Mesenchymal stem cell (in vitro differentiated cells and primary cell): ENCODE measurements at regions not wholly inside any gene's neighbourhood (a gene's known extent, or its start where the extent isn't known, plus 50 kb on each side); places are given as distances from the start of the nearest gene placed in this dataset.
A peak's percentile ranks its signal among the peaks of the same experiment; 100 is the strongest.

Experiments
- DNase-seq: peaks from one replicate; pipeline ENCODE4 v3.0.0-alpha.2; 2013
- H2AFZ ChIP-seq: one replicate; pipeline ENCODE4 v1.6.1; 2013; ENCODE audit warnings: low read depth, mild to moderate bottlenecking, control low read depth, inconsistent platforms, low read length, moderate library complexity
- H2AK5ac ChIP-seq: 2 replicates; pipeline ENCODE4 v1.6.1; 2013; ENCODE audit warnings: low read length, moderate library complexity, mild to moderate bottlenecking, inconsistent platforms; ENCODE audit not compliant: severe bottlenecking
- H2BK120ac ChIP-seq: one replicate; pipeline ENCODE4 v1.6.1; 2013; ENCODE audit warnings: low read depth, mild to moderate bottlenecking, inconsistent platforms, low read length, moderate library complexity
- H2BK12ac ChIP-seq, 2 experiments: one replicate each; pipeline ENCODE4 v1.6.1; 2013; ENCODE audit warnings: inconsistent platforms in 2 of 2, low read length in 2 of 2, mild to moderate bottlenecking in 2 of 2, moderate library complexity in 2 of 2, control low read depth in 1 of 2
- H2BK15ac ChIP-seq: one replicate; pipeline ENCODE4 v1.6.1; 2013; ENCODE audit warnings: mild to moderate bottlenecking, low read depth, inconsistent platforms; ENCODE audit not compliant: poor library complexity, severe bottlenecking
- H2BK5ac ChIP-seq: 2 replicates; pipeline ENCODE4 v1.6.1; 2013; ENCODE audit warnings: low read depth, mild to moderate bottlenecking, low read length, control low read depth, inconsistent platforms; ENCODE audit not compliant: poor library complexity, severe bottlenecking
- H3K14ac ChIP-seq, 2 experiments: one replicate each; pipeline ENCODE4 v1.6.1; 2013; ENCODE audit warnings: inconsistent platforms in 2 of 2, low read length in 2 of 2, control low read depth in 1 of 2, mild to moderate bottlenecking in 1 of 2, moderate library complexity in 1 of 2
- H3K18ac ChIP-seq, 2 experiments: one replicate each; pipeline ENCODE4 v1.6.1; 2013; ENCODE audit warnings: inconsistent platforms in 2 of 2, low read length in 2 of 2, control low read depth in 1 of 2, low read depth in 1 of 2, mild to moderate bottlenecking in 1 of 2
- H3K23ac ChIP-seq, 2 experiments: one replicate each; pipeline ENCODE4 v1.6.1; 2013; ENCODE audit warnings: inconsistent platforms in 2 of 2, low read length in 2 of 2, mild to moderate bottlenecking in 2 of 2, moderate library complexity in 2 of 2, control low read depth in 1 of 2
- H3K27ac ChIP-seq: 2 replicates; pipeline ENCODE4 v1.5.1; 2013; ENCODE audit warnings: mild to moderate bottlenecking, moderate library complexity, low read length, control low read depth, inconsistent platforms; ENCODE audit not compliant: poor library complexity, severe bottlenecking
- H3K27me3 ChIP-seq, 2 experiments: 2 replicates each; pipeline versions ENCODE4 v1.6.1 to v1.7.0; 2013; ENCODE audit warnings: low read length in 2 of 2, mild to moderate bottlenecking in 2 of 2, moderate library complexity in 2 of 2, control low read depth in 1 of 2, inconsistent platforms in 1 of 2; ENCODE audit not compliant: control insufficient read depth in 1 of 2, insufficient read depth in 1 of 2
- H3K36me3 ChIP-seq, 2 experiments: 2 replicates each; pipeline versions ENCODE4 v1.6.1 to v1.7.0; 2013; ENCODE audit warnings: low read length in 2 of 2, control low read depth in 1 of 2, inconsistent platforms in 1 of 2, low read depth in 1 of 2, mild to moderate bottlenecking in 1 of 2; ENCODE audit not compliant: insufficient read depth in 2 of 2, control insufficient read depth in 1 of 2
- H3K4ac ChIP-seq, 2 experiments: one replicate each; pipeline ENCODE4 v1.6.1; 2013; ENCODE audit warnings: inconsistent platforms in 2 of 2, low read length in 2 of 2, mild to moderate bottlenecking in 2 of 2, moderate library complexity in 2 of 2, control low read depth in 1 of 2, low read depth in 1 of 2
- H3K4me1 ChIP-seq: 2 replicates; pipeline ENCODE4 v1.6.1; 2013; ENCODE audit warnings: low read depth, low read length, control low read depth; ENCODE audit not compliant: control insufficient read depth, insufficient read depth
- H3K4me2 ChIP-seq: 2 replicates; pipeline ENCODE4 v1.6.1; 2013; ENCODE audit warnings: low read length, mild to moderate bottlenecking, inconsistent platforms; ENCODE audit not compliant: poor library complexity, severe bottlenecking
- H3K4me3 ChIP-seq, 2 experiments: 2 replicates each; pipeline versions ENCODE4 v1.5.1 to v1.7.0; 2013; ENCODE audit warnings: low read length in 2 of 2, mild to moderate bottlenecking in 2 of 2, control low read depth in 1 of 2, low read depth in 1 of 2; ENCODE audit not compliant: insufficient read depth in 1 of 2
- H3K79me1 ChIP-seq: replicated peaks from 2 replicates; pipeline ENCODE4 v1.6.1; 2013; ENCODE audit warnings: mild to moderate bottlenecking, control low read depth, low read length, inconsistent platforms; ENCODE audit not compliant: poor library complexity, severe bottlenecking
- H3K9ac ChIP-seq: 2 replicates; pipeline ENCODE4 v1.7.0; 2013; ENCODE audit warnings: mild to moderate bottlenecking, low read length, moderate library complexity
- H3K9me3 ChIP-seq: 2 replicates; pipeline ENCODE4 v1.7.0; 2013; ENCODE audit warnings: mild to moderate bottlenecking, low read length; ENCODE audit not compliant: control insufficient read depth
- H4K8ac ChIP-seq: one replicate; pipeline ENCODE4 v1.6.1; 2013; ENCODE audit warnings: inconsistent platforms, mild to moderate bottlenecking, low read length, moderate library complexity
- H4K91ac ChIP-seq: one replicate; pipeline ENCODE4 v1.6.1; 2013; ENCODE audit warnings: mild to moderate bottlenecking, low read length, inconsistent platforms
- WGBS: methylation state at CpG from one replicate; pipeline ENCODE4 v1.1.7; 2013; ENCODE audit warnings: mixed read lengths; 5-methylcytosine and 5-hydroxymethylcytosine counted together

DNA sequence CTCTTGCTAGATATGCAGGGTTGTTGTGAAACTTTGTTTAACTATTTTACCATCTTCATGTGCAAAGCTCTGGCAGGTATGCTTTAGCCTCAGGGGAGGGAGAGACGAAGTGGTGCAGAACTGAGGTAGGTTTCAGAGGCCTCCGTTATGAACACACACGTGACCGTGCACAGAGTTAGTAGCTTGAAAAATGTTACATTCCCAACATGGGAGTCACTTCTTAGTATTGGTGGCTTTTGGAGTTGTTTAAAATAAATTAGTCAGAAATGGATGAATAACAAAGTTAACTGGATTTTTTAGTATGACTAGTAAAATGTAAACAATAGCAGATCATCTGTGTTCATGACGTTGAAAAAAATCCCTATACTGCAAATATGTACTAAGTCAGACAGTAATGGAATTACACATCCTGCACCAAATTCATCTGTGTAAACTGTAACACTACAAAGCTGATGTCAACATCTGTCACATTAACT lies 279.6 kb downstream of the KLF13 start:
- no peak overlapping the region for H2BK5ac ChIP-seq
- no peak overlapping the region for H2AFZ ChIP-seq
- peaks cover 2% of the 10 kb centered on the region for H3K4me1 ChIP-seq
- H3K9me3 ChIP-seq = no peaks in the 10 kb centered on the region
- 52% methylated on average over 5 of the region's 5 CpGs for WGBS
- no peaks in the 10 kb centered on the region for H3K27me3 ChIP-seq
- no peak overlapping the region for H3K9ac ChIP-seq
- H3K23ac ChIP-seq = no peak overlapping the region
- no peak overlapping the region for H4K91ac ChIP-seq
- no peak overlapping the region for H2AK5ac ChIP-seq
- H4K8ac ChIP-seq = no peak overlapping the region
- DNase-seq = peak; percentile 29
- no peak overlapping the region for H3K18ac ChIP-seq
- H2BK120ac ChIP-seq = no peak overlapping the region
- H2BK15ac ChIP-seq = no peak overlapping the region
- no peak overlapping the region for H3K14ac ChIP-seq
- no peaks in the 10 kb centered on the region for H3K79me1 ChIP-seq
- no peaks in the 10 kb centered on the region for H3K36me3 ChIP-seq
- H3K4me3 ChIP-seq = no peak overlapping the region
- H3K4me2 ChIP-seq = no peak overlapping the region
- H3K27ac ChIP-seq = no peak overlapping the region
- H3K4ac ChIP-seq = no peak overlapping the region
- no peak overlapping the region for H2BK12ac ChIP-seq

DNA sequence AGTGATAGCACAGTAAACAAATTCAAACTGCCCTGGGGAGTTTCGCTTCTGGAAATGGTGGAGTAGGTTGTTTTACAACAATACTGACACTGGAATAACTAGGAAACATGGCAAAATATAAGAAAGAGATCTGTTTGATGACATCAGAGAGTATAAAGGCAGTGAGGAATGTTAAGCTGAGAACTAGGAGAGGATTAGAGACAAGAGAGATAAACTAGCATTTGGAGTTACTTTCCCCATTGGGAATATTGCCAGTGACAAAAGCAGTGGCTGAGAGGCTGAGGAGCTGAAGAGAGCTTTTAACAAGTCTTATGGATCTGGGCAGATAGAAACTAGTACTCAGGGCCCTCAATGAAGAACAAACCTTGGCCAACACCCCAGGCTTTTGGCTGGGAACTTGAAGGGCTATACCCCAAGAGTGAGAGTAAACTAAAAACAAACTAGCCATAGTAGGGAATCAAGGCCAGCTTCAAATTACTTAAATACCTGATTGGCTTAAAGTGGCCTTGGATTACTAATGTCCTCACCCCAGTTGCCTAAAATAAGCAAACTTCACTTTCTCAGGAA lies 280.4 kb downstream of the KLF13 start:
- 72% methylated on average over 1 of the region's 1 CpG for WGBS
- no peaks in the 10 kb centered on the region for H3K79me1 ChIP-seq

DNA sequence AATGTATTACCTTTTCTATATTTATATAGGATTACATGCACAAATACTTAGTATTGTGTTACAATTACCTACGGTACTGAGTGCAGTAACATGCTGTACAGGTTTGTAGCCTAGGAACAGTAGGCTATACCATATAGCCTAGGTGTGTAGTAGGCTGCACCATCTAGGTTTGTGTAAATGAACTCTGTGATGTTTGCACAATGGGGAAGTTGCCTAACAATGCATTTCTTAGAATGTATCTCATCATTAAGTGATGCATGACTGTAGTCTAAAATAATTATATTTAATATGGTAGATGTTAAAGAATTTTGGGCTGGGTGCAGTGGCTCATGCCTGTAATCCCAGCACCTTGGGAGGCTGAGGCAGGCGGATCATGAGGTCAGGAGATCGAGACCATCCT lies 281.0 kb downstream of the KLF13 start:
- H3K79me1 ChIP-seq = no peaks in the 10 kb centered on the region
- H3K9me3 ChIP-seq = no peaks in the 10 kb centered on the region
- no peak overlapping the region for H3K23ac ChIP-seq
- H2AK5ac ChIP-seq = no peak overlapping the region
- no peak overlapping the region for H2AFZ ChIP-seq
- no peak overlapping the region for H3K4me3 ChIP-seq
- H2BK12ac ChIP-seq = no peak overlapping the region
- no peak overlapping the region for H3K4me2 ChIP-seq
- no peaks in the 10 kb centered on the region for H3K27me3 ChIP-seq
- no peak overlapping the region for H3K27ac ChIP-seq
- H2BK5ac ChIP-seq = no peak overlapping the region
- no peak overlapping the region for H4K8ac ChIP-seq
- no peak overlapping the region for H3K18ac ChIP-seq
- H3K36me3 ChIP-seq = no peaks in the 10 kb centered on the region
- WGBS = 76% methylated on average over 3 of the region's 3 CpGs
- H3K14ac ChIP-seq = no peak overlapping the region
- H2BK120ac ChIP-seq = no peak overlapping the region
- no peak overlapping the region for H2BK15ac ChIP-seq
- H4K91ac ChIP-seq = no peak overlapping the region
- H3K4me1 ChIP-seq = peaks cover 2% of the 10 kb centered on the region
- no peak overlapping the region for H3K4ac ChIP-seq
- no peak overlapping the region for H3K9ac ChIP-seq
- no peak for DNase-seq

More for the DNA sequence above, 280.4 kb downstream of the KLF13 start:
- Histone ChIP-seq H2AFZ (no peak overlapping the region), H2BK5ac (no peak overlapping the region), H3K4ac (no peak overlapping the region), H3K36me3 (no peaks in the 10 kb centered on the region), H3K27me3 (no peaks in the 10 kb centered on the region), H3K18ac (no peak overlapping the region), H2BK120ac (no peak overlapping the region), H3K4me1 (peaks cover 2% of the 10 kb centered on the region), H4K8ac (no peak overlapping the region), H4K91ac (no peak overlapping the region), H3K4me2 (no peak overlapping the region), H3K27ac (no peak overlapping the region), H3K4me3 (no peak overlapping the region), H3K9me3 (no peaks in the 10 kb centered on the region), H2BK15ac (no peak overlapping the region), H3K23ac (no peak overlapping the region), H3K14ac (no peak overlapping the region), H2BK12ac (no peak overlapping the region), H2AK5ac (no peak overlapping the region), H3K9ac (no peak overlapping the region)
- no peak for DNase-seq

DNA sequence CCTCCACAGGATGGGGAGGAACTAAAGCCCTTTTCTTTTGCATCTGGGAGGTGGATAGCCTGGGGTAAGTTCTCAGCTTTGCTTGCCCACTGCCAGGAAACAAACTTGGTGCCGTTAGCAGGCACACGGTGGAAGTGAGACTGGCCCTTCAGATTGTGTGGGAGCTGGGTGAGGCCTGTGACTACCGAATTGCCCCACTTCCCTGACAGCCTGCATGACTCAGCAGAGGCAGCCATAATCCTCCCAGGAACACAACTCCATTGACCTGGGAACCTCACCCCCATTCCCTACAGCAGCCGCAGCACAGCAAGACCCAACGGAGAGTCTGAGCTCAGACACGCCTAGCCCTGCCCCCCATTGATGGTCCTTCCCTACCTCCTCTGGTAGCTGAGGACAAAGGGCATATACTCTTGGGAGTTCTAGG lies 282.6 kb downstream of the KLF13 start:
- H3K27me3 ChIP-seq = no peaks in the 10 kb centered on the region
- no peak overlapping the region for H2BK5ac ChIP-seq
- no peak overlapping the region for H2BK12ac ChIP-seq
- H2AFZ ChIP-seq = no peak overlapping the region
- no peak overlapping the region for H3K18ac ChIP-seq
- no peak overlapping the region for H4K8ac ChIP-seq
- no peak overlapping the region for H2BK15ac ChIP-seq
- H3K27ac ChIP-seq = no peak overlapping the region
- no peaks in the 10 kb centered on the region for H3K79me1 ChIP-seq
- no peak overlapping the region for H3K23ac ChIP-seq
- no peak overlapping the region for H3K4me3 ChIP-seq
- H2AK5ac ChIP-seq = no peak overlapping the region
- no peak overlapping the region for H2BK120ac ChIP-seq
- H4K91ac ChIP-seq = no peak overlapping the region
- DNase-seq = no peak
- 79% methylated on average over 6 of the region's 6 CpGs for WGBS
- no peaks in the 10 kb centered on the region for H3K36me3 ChIP-seq
- H3K4me2 ChIP-seq = no peak overlapping the region
- H3K14ac ChIP-seq = no peak overlapping the region
- no peak overlapping the region for H3K9ac ChIP-seq
- H3K4me1 ChIP-seq = peaks cover 2% of the 10 kb centered on the region
- no peaks in the 10 kb centered on the region for H3K9me3 ChIP-seq
- H3K4ac ChIP-seq = no peak overlapping the region
